ENCODE measurements at regions not wholly inside any gene's neighbourhood (a gene's known extent, or its start where the extent isn't known, plus 50 kb on each side); places are given as distances from the start of the nearest gene placed in this dataset.
"Not testable (repeated sequence)": the region's sequence is repeated elsewhere in the genome, so short reads cannot be mapped to it uniquely, and the experiment has no call there.

GRCh38 chr20:26009402-26010223, 313.0 kb upstream of the ZNF337 start:
- peak; percentile 93 for DNase-seq (ENCODE audit: low read depth)
- H3K4me3 ChIP-seq (ENCODE audit: low read depth, low read length) = peak overlapping the region; percentile 55

GRCh38 chr20:26008026-26008425, 311.4 kb upstream of the ZNF337 start:
- not testable (repeated sequence) for DNase-seq (ENCODE audit: low read depth)

GRCh38 chr20:26006164-26006563, 309.5 kb upstream of the ZNF337 start:
- not testable (repeated sequence) for DNase-seq (ENCODE audit: low read depth); H3K4me3 ChIP-seq (ENCODE audit: low read depth, low read length)

More at GRCh38 chr20:26008026-26008425, 311.4 kb upstream of the ZNF337 start:
- H3K4me3 ChIP-seq (ENCODE audit: low read depth, low read length) = not testable (repeated sequence)

- not testable (repeated sequence) for H3K4me3 ChIP-seq (ENCODE audit: low read depth, low read length); DNase-seq (ENCODE audit: low read depth)
Measured at GRCh38 chr20:26003959-26004358, 307.3 kb upstream of the ZNF337 start.

- DNase-seq (ENCODE audit: low read depth); H3K4me3 ChIP-seq (ENCODE audit: low read depth, low read length): not testable (repeated sequence)
Measured at GRCh38 chr20:25997367-25998038, 300.9 kb upstream of the ZNF337 start.

- TF ChIP-seq CTCF (IDR thresholded peaks at IDR 0.05; ENCODE audit: insufficient read depth, low read depth, low read length, missing control alignments) = no peak
- no peak for DNase-seq (ENCODE audit: low read depth)
- no peak overlapping the region for H3K4me3 ChIP-seq (ENCODE audit: low read depth, low read length)
Measured at GRCh38 chr20:25992146-25992545, 295.5 kb upstream of the ZNF337 start.

GRCh38 chr20:25991756-25992130, 295.1 kb upstream of the ZNF337 start:
- TF ChIP-seq CTCF (IDR thresholded peaks at IDR 0.05; ENCODE audit: insufficient read depth, low read depth, low read length, missing control alignments) = no peak
- H3K4me3 ChIP-seq (ENCODE audit: low read depth, low read length) = no peak overlapping the region
- DNase-seq (ENCODE audit: low read depth) = no peak

GRCh38 chr20:25991051-25991755, 294.6 kb upstream of the ZNF337 start:
- no peak for DNase-seq (ENCODE audit: low read depth)
- no peak for TF ChIP-seq CTCF (IDR thresholded peaks at IDR 0.05; ENCODE audit: insufficient read depth, low read depth, low read length, missing control alignments)
- H3K4me3 ChIP-seq (ENCODE audit: low read depth, low read length) = no peak overlapping the region

- H3K4me3 ChIP-seq (ENCODE audit: low read depth, low read length); DNase-seq (ENCODE audit: low read depth): not testable (repeated sequence)
Measured at GRCh38 chr20:25989686-25990085, 293.0 kb upstream of the ZNF337 start.

- no peak for TF ChIP-seq CTCF (IDR thresholded peaks at IDR 0.05; ENCODE audit: insufficient read depth, low read depth, low read length, missing control alignments)
- H3K4me3 ChIP-seq (ENCODE audit: low read depth, low read length) = no peak overlapping the region
- DNase-seq (ENCODE audit: low read depth) = no peak
Measured at GRCh38 chr20:25989196-25989595, 292.5 kb upstream of the ZNF337 start.

GRCh38 chr20:25987928-25988560, 291.4 kb upstream of the ZNF337 start:
- not testable (repeated sequence) for DNase-seq (ENCODE audit: low read depth)

More at GRCh38 chr20:25987928-25988560, 291.4 kb upstream of the ZNF337 start:
- H3K4me3 ChIP-seq (ENCODE audit: low read depth, low read length) = not testable (repeated sequence)
